ENCODE measurements at regions not wholly inside any gene's neighbourhood (a gene's known extent, or its start where the extent isn't known, plus 50 kb on each side); places are given as distances from the start of the nearest gene placed in this dataset.
"Not testable (repeated sequence)": the region's sequence is repeated elsewhere in the genome, so short reads cannot be mapped to it uniquely, and the experiment has no call there.

GRCh38 chr5:51250957-51251356 lies 132.3 kb upstream of the ISL1 start:
- TF ChIP-seq POLR2A (IDR thresholded peaks at IDR 0.05; ENCODE audit: low read depth, low read length); CTCF (IDR thresholded peaks at IDR 0.05; ENCODE audit: extremely low read depth in 1 of 2, insufficient read depth in 1 of 2, low read depth in 1 of 2, low read length in 2 of 2); EZH2 (IDR thresholded peaks at IDR 0.05; ENCODE audit: borderline replicate concordance, low read depth, low read length, severe bottlenecking): not testable (repeated sequence)

Measured in endothelial cell of umbilical vein (primary cell).